ENCODE measurements at regions not wholly inside any gene's neighbourhood (a gene's known extent, or its start where the extent isn't known, plus 50 kb on each side); places are given as distances from the start of the nearest gene placed in this dataset.

DNA sequence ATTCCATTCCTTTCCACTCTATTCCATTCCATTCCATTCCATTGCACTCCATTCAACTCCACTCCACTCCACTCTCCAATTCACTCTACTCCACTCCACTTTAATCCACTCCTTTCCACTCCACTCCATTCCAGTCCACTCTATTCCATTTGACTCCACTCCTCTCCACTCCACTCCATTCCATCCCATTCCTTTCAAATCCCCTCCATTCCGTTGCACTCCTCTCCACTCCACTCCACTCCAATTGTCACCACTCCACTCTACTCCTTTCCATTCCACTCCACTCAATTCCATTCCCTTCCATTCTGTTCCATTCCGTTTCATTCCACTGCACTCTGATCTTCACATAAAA lies 2563.7 kb upstream of the TPTE start:
- H3K27me3 ChIP-seq = no peaks in the 10 kb centered on the region
- no peak overlapping the region for H3K27ac ChIP-seq
- TF ChIP-seq EP300 (IDR thresholded peaks at IDR 0.05) (no peak), POLR2A (IDR thresholded peaks at IDR 0.05) (no peak)
- TF ChIP-seq, protein P1, sequence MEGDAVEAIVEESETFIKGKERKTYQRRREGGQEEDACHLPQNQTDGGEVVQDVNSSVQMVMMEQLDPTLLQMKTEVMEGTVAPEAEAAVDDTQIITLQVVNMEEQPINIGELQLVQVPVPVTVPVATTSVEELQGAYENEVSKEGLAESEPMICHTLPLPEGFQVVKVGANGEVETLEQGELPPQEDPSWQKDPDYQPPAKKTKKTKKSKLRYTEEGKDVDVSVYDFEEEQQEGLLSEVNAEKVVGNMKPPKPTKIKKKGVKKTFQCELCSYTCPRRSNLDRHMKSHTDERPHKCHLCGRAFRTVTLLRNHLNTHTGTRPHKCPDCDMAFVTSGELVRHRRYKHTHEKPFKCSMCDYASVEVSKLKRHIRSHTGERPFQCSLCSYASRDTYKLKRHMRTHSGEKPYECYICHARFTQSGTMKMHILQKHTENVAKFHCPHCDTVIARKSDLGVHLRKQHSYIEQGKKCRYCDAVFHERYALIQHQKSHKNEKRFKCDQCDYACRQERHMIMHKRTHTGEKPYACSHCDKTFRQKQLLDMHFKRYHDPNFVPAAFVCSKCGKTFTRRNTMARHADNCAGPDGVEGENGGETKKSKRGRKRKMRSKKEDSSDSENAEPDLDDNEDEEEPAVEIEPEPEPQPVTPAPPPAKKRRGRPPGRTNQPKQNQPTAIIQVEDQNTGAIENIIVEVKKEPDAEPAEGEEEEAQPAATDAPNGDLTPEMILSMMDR (IDR thresholded peaks at IDR 0.05) = no peak
- H3K4me3 ChIP-seq = no peak overlapping the region
- WGBS, 3 donors = 15 to 22% (median 17%) methylated on average over 2 of the region's 2 CpGs
- intact Hi-C loops (cut with DNase I) = no loop called here
- H3K4me1 ChIP-seq (ENCODE audit: insufficient read depth) = no peaks in the 10 kb centered on the region
- no peak for DNase-seq
- H3K36me3 ChIP-seq = no peaks in the 10 kb centered on the region
- peaks cover 0 to 32% of the 10 kb centered on the region in 2 donors for H3K9me3 ChIP-seq

Data from ovary (tissue), 7 donors.